H1 (cell line): ENCODE measurements at regions not wholly inside any gene's neighbourhood (a gene's known extent, or its start where the extent isn't known, plus 50 kb on each side); places are given as distances from the start of the nearest gene placed in this dataset.

Experiments used
- CTCF ChIA-PET: fragments of 300-600 bp; sonication (Branson Sonifier 250); formaldehyde crosslinking; loops from one replicate; lab custom pipeline; 2021; ENCODE audit not compliant: partially characterized antibody; lab: Charles Lee
- POLR2A ChIA-PET: fragments of 300-600 bp; sonication (Branson Sonifier 250); formaldehyde crosslinking; loops from one replicate; lab custom pipeline; 2021; ENCODE audit warnings: inconsistent platforms; ENCODE audit not compliant: partially characterized antibody; lab: Charles Lee
- DNase-seq, 2 experiments: peaks; one replicate each; pipeline versions ENCODE4 v3.0.0 to v3.0.0-alpha.2; 2010 to 2022; ENCODE audit warnings: low spot score in 2 of 2, low read depth in 1 of 2, mixed read lengths in 1 of 2
- FAIRE-seq: peaks from 2 replicates; lab custom pipeline; 2011; peaks lifted over from hg19 to GRCh38; lab: Jason Lieb, UNC
- H2AFZ ChIP-seq: 2 replicates; pipeline ENCODE4 v1.8.1; 2012; ENCODE audit warnings: low read length, inconsistent platforms
- H2AK5ac ChIP-seq: 2 replicates; pipeline ENCODE4 v1.6.1; 2013; ENCODE audit warnings: low read depth, low read length
- H2BK120ac ChIP-seq: replicated peaks from 2 replicates; pipeline ENCODE3; 2013; ENCODE audit warnings: low read depth, low read length, inconsistent platforms
- H2BK12ac ChIP-seq: 2 replicates; pipeline ENCODE4 v1.6.1; 2013; ENCODE audit warnings: low read depth, low read length
- H2BK15ac ChIP-seq: 2 replicates; pipeline ENCODE4 v1.6.1; 2013; ENCODE audit warnings: low read length
- H2BK20ac ChIP-seq: 2 replicates; pipeline ENCODE4 v1.6.1; 2013; ENCODE audit warnings: low read length
- H2BK5ac ChIP-seq: 2 replicates; pipeline ENCODE4 v1.6.1; 2013; ENCODE audit warnings: low read depth, low read length
- H3K14ac ChIP-seq: 2 replicates; pipeline ENCODE4 v1.6.1; 2013; ENCODE audit warnings: inconsistent platforms; ENCODE audit not compliant: insufficient read length
- H3K18ac ChIP-seq: 2 replicates; pipeline ENCODE4 v1.6.1; 2013; ENCODE audit warnings: low read length; ENCODE audit errors: extremely low read depth
- H3K23ac ChIP-seq: 2 replicates; pipeline ENCODE4 v1.6.1; 2013; ENCODE audit warnings: inconsistent platforms; ENCODE audit not compliant: insufficient read length
- H3K23me2 ChIP-seq: 2 replicates; pipeline ENCODE4 v1.6.1; 2013; ENCODE audit warnings: low read depth, low read length
- H3K27ac ChIP-seq: 2 replicates; pipeline ENCODE4 v1.6.1; 2011; ENCODE audit warnings: low read depth, low read length, inconsistent platforms
- H3K27me3 ChIP-seq, 4 experiments: replicated peaks in 1 of 4; 1 replicate in 1 of 4; 2 replicates in 3 of 4; pipeline versions ENCODE4 v1.6.1 to v1.8.1; 2011 to 2013; ENCODE audit warnings: low read length in 3 of 4, mild to moderate bottlenecking in 3 of 4, inconsistent platforms in 2 of 4, mixed read lengths in 2 of 4, moderate library complexity in 1 of 4; ENCODE audit not compliant: control insufficient read depth in 3 of 4, insufficient read depth in 3 of 4; ENCODE audit errors: extremely low read depth in 1 of 4
- H3K36me3 ChIP-seq, 4 experiments: 2 replicates each; pipeline versions ENCODE4 v1.6.1 to v1.8.1; 2011 to 2013; ENCODE audit warnings: mild to moderate bottlenecking in 4 of 4, low read length in 3 of 4, moderate library complexity in 2 of 4, control low read depth in 1 of 4, inconsistent platforms in 1 of 4; ENCODE audit not compliant: insufficient read depth in 4 of 4, control insufficient read depth in 2 of 4
- H3K4ac ChIP-seq: replicated peaks from 2 replicates; pipeline ENCODE3; 2013; ENCODE audit warnings: low read length, low read depth, mixed read lengths, inconsistent platforms; ENCODE audit not compliant: insufficient read length
- H3K4me1 ChIP-seq, 4 experiments: replicated peaks in 1 of 4; 1 replicate in 1 of 4; 2 replicates in 3 of 4; pipeline versions ENCODE4 v1.6.1 to v1.8.1; 2011 to 2013; ENCODE audit warnings: low read length in 3 of 4, inconsistent platforms in 2 of 4, mixed read lengths in 1 of 4; ENCODE audit not compliant: insufficient read depth in 4 of 4, control insufficient read depth in 3 of 4
- H3K4me2 ChIP-seq, 2 experiments: 2 replicates each; pipeline versions ENCODE4 v1.6.1 to v1.8.1; 2011 to 2013; ENCODE audit warnings: low read depth in 2 of 2, low read length in 2 of 2, control low read depth in 1 of 2, inconsistent platforms in 1 of 2, mild to moderate bottlenecking in 1 of 2; ENCODE audit not compliant: insufficient read depth in 1 of 2
- H3K4me3 ChIP-seq, 4 experiments: fragments of 200-600, 300-600 bp in 1 of 4; sonication (generic), shearing (Covaris generic), sonication (Bioruptor Twin) in 1 of 4; 2 replicates each; pipeline versions ENCODE4 v1.5.1 to v1.8.1; 2011 to 2016; ENCODE audit warnings: low read length in 4 of 4, low read depth in 3 of 4, control low read depth in 2 of 4, inconsistent platforms in 2 of 4, mild to moderate bottlenecking in 2 of 4, mixed read lengths in 1 of 4, moderate library complexity in 1 of 4; ENCODE audit not compliant: insufficient read depth in 2 of 4; ENCODE audit errors: extremely low read depth in 1 of 4
- H3K56ac ChIP-seq: replicated peaks from 2 replicates; pipeline ENCODE3; 2013; ENCODE audit warnings: low read depth, mild to moderate bottlenecking, mixed read lengths, low read length, inconsistent platforms; ENCODE audit not compliant: insufficient read length
- H3K79me1 ChIP-seq: 2 replicates; pipeline ENCODE4 v1.6.1; 2013; ENCODE audit warnings: low read depth, low read length, control low read depth
- H3K79me2 ChIP-seq, 2 experiments: 2 replicates each; pipeline versions ENCODE4 v1.6.1 to v1.8.1; 2012 to 2013; ENCODE audit warnings: low read length in 2 of 2, mild to moderate bottlenecking in 2 of 2, inconsistent platforms in 1 of 2; ENCODE audit not compliant: insufficient read depth in 2 of 2, control insufficient read depth in 1 of 2
- H3K9ac ChIP-seq, 4 experiments: replicated peaks in 1 of 4; 1 replicate in 1 of 4; 2 replicates in 3 of 4; pipeline versions ENCODE4 v1.6.1 to v1.8.1; 2011 to 2013; ENCODE audit warnings: low read depth in 3 of 4, low read length in 3 of 4, control low read depth in 2 of 4, mild to moderate bottlenecking in 2 of 4, moderate library complexity in 2 of 4, inconsistent platforms in 1 of 4; ENCODE audit errors: extremely low read depth in 1 of 4
- H3K9me3 ChIP-seq, 2 experiments: 2 replicates each; pipeline versions ENCODE4 v1.6.1 to v1.8.1; 2012 to 2013; ENCODE audit warnings: mild to moderate bottlenecking in 2 of 2, moderate library complexity in 2 of 2, control low read depth in 1 of 2, inconsistent platforms in 1 of 2, low read depth in 1 of 2, low read length in 1 of 2, mixed read lengths in 1 of 2; ENCODE audit not compliant: insufficient read depth in 2 of 2
- H4K20me1 ChIP-seq, 2 experiments: replicated peaks in 1 of 2; 2 replicates each; pipeline versions ENCODE3 to v1.8.1; 2011 to 2013; ENCODE audit warnings: inconsistent platforms in 2 of 2, low read length in 2 of 2, mild to moderate bottlenecking in 1 of 2; ENCODE audit not compliant: insufficient read depth in 2 of 2, control insufficient read depth in 1 of 2
- H4K5ac ChIP-seq: 2 replicates; pipeline ENCODE4 v1.6.1; 2013; ENCODE audit warnings: low read length, low read depth, mixed read lengths, inconsistent platforms; ENCODE audit not compliant: insufficient read length
- H4K8ac ChIP-seq: 2 replicates; pipeline ENCODE4 v1.8.0; 2013; ENCODE audit warnings: mild to moderate bottlenecking, moderate library complexity, low read length, inconsistent platforms; ENCODE audit not compliant: insufficient read depth; ENCODE audit errors: extremely low read depth
- H4K91ac ChIP-seq: replicated peaks from 2 replicates; pipeline ENCODE3; 2013; ENCODE audit warnings: low read length, mixed read lengths, inconsistent platforms; ENCODE audit not compliant: insufficient read length
- CEBPB ChIP-seq: IDR thresholded peaks from 2 replicates; pipeline ENCODE4 v1.6.1; 2012; ENCODE audit warnings: low read depth, low read length
- RAD21 ChIP-seq, 2 experiments: IDR thresholded peaks in 1 of 2; conservative IDR thresholded peaks in 1 of 2; 2 replicates each; pipeline ENCODE4 v1.6.1; 2011; ENCODE audit warnings: low read depth in 2 of 2, low read length in 2 of 2, improper control_type of control experiment in 1 of 2, inconsistent platforms in 1 of 2, mild to moderate bottlenecking in 1 of 2, moderate library complexity in 1 of 2
- WGBS, 2 experiments: shearing (Covaris generic) in 1 of 2; methylation state at CpG; one replicate each; pipeline versions ENCODE4 v1.1.6 to v1.1.7; 2013 to 2015; ENCODE audit warnings: low lambda C conversion rate in 2 of 2, mixed read lengths in 2 of 2, inconsistent platforms in 1 of 2, low coverage in 1 of 2, missing lambda C conversion rate in 1 of 2; ENCODE audit not compliant: insufficient replicate concordance in 2 of 2, insufficient coverage in 1 of 2, insufficient read length in 1 of 2; ENCODE audit errors: extremely low coverage in 1 of 2, missing lambda C conversion rate in 1 of 2; 5-methylcytosine and 5-hydroxymethylcytosine counted together

GRCh38 chr16:75862098-75862386 is 135.8 kb upstream of the CPHXL start:
- Histone ChIP-seq H2BK20ac (no peak overlapping the region), H2BK5ac (no peak overlapping the region), H3K79me1 (no peaks in the 10 kb centered on the region), H2BK120ac (no peak overlapping the region), H3K36me3 (no peaks in the 10 kb centered on the region), H2AK5ac (no peak overlapping the region), H3K27ac (no peak overlapping the region), H2BK12ac (no peak overlapping the region), H2AFZ (no peak overlapping the region), H3K79me2 (no peaks in the 10 kb centered on the region), H3K14ac (no peak overlapping the region), H3K23ac (no peak overlapping the region), H4K8ac (no peak overlapping the region), H3K56ac (no peak overlapping the region), H3K4ac (no peak overlapping the region), H3K9me3 (no peaks in the 10 kb centered on the region), H4K91ac (no peak overlapping the region), H3K4me3 (no peak overlapping the region), H3K27me3 (no peaks in the 10 kb centered on the region), H3K4me2 (no peak overlapping the region), H3K9ac (no peak overlapping the region), H4K20me1 (no peaks in the 10 kb centered on the region), H2BK15ac (no peak overlapping the region), H4K5ac (no peak overlapping the region), H3K18ac (no peak overlapping the region), H3K4me1 (no peaks in the 10 kb centered on the region), H3K23me2 (no peaks in the 10 kb centered on the region)
- ChIA-PET POLR2A (no interaction called here), CTCF (interaction anchor here (1.4 kb wide), 1 partner anchor 9 kb away, joined by 3 read pairs; no protein-coding TSS in a partner anchor)
- FAIRE-seq (no peak), DNase-seq (no peak)
- WGBS, 2 experiments: 89% methylated on average over 8 of the region's 8 CpGs; no CpG with 5 or more reads in 1 of the 2 experiments
- TF ChIP-seq RAD21 (IDR thresholded peaks at IDR 0.05 in 1 of 2, conservative IDR thresholded peaks at IDR 0.05 in 1 of 2; ENCODE audit: low read depth in 2 of 2, low read length in 2 of 2) (no peak), CEBPB (no peak)
